Epithelial cell of prostate (primary cell): ENCODE measurements at regions not wholly inside any gene's neighbourhood (a gene's known extent, or its start where the extent isn't known, plus 50 kb on each side); places are given as distances from the start of the nearest gene placed in this dataset.

Experiments
- DNase-seq: peaks from one replicate; pipeline ENCODE4 v3.0.0-alpha.2; 2011; ENCODE audit warnings: low read depth, low spot score
- H3K27ac ChIP-seq: fragments of 450-650 bp; 2 replicates; pipeline ENCODE4 v1.5.1; 2017; ENCODE audit warnings: mild to moderate bottlenecking

DNA sequence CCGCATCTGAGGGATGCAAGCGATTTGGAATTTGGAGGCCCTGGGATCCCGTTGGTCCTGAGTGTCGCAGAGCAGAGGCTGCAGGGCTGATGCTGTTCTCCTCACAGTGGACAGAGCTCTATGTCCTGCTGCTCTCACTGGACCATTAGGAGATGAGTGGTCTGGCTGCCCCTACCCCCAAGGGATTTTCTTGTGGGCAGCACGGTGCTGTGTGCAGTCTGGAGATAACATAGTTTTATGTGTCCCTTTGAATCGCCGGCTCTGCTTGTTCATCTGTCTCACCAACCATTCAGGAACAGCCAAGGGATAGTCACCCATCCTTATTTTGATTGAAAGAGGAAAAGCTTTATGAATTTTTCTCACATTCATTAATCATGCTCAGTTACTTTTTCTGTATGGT is 49.9 kb downstream of the CHRM3 start:
- DNase-seq: no peak

DNA sequence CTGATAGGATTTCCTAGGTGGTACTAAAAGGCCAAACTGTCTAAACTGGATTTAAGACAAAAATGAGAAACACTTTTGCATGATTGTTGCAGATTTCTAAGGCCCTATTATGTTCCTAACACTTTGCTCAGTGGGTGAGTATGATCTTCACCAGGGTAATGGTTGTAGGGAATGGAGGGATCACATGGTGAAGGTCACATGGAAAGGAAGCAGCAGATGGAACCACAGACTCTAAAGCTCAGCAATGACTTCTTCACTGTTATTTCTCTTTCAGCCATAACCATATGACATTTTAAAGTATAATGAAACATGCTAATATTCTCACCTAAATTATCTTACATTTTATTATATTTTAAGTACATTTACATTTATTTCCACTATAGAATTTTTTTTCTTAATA is 51.5 kb downstream of the CHRM3 start:
- DNase-seq: no peak
- no peak overlapping the region for H3K27ac ChIP-seq

More for the DNA sequence above, 49.9 kb downstream of the CHRM3 start:
- H3K27ac ChIP-seq: no peak overlapping the region

GRCh38 chr1:239438891-239439290 is 52.5 kb downstream of the CHRM3 start:
- no peak for DNase-seq
- no peak overlapping the region for H3K27ac ChIP-seq

DNA sequence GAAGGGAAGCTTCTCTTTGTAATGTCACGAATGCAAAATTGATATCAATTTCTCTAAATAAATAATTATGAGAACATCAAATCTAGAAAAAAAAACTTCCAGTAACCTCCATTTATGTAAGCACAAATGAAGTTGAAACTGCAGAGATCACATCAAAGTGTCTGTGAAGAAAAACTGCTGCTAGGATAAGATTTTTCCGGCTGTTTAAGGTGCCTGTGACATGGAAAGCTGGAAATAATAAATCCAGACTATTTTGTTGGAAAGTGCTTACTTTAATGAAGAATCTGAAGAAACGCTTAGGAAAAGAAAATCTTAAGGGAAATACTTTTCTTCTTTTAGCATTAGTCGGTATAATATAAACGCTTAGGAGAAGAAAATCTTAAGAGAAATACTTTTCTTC is 57.0 kb downstream of the CHRM3 start:
- H3K27ac ChIP-seq: no peak overlapping the region
- no peak for DNase-seq

DNA sequence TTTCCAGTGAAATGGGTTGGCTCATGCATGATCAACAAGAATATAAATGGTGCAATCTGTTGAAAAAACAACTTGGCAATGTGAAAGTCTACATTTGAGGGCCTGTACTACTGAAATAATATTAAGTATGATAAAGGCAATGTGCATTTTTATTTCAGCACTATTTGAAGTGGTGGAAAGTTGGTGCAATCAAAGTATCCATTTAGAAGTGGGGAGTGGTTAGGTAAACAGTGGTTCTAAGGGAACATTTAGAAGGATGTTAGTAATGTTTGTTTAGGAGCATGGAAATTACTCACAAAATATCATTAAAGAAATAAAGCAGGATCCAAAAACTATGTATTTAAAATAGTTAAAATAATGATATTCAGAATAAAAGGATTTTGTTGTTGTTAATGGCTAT is 60.2 kb downstream of the CHRM3 start:
- no peak for DNase-seq
- no peak overlapping the region for H3K27ac ChIP-seq

- no peak for DNase-seq
- no peak overlapping the region for H3K27ac ChIP-seq
Measured at GRCh38 chr1:239448911-239449310, 62.5 kb downstream of the CHRM3 start.

DNA sequence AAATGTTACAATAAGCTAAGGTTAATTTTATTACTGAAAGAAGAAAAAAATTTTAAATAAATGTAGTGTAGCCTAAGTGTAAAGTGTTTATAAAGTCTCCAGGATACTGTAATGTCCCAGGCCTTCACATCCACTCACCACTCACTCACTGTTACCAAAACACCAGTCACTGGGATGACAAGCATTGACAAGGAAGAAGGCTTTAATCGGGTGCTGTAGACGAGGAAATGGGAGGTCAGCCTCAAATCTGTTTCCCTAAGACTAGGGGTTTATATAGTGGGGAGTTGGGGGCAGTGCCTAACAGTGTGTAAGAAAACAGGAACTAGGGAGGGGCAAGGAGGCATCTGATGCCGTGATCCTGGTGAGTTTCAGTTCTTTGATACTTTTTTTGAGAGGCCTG is 69.4 kb downstream of the CHRM3 start:
- H3K27ac ChIP-seq: no peak overlapping the region
- DNase-seq: no peak

DNA sequence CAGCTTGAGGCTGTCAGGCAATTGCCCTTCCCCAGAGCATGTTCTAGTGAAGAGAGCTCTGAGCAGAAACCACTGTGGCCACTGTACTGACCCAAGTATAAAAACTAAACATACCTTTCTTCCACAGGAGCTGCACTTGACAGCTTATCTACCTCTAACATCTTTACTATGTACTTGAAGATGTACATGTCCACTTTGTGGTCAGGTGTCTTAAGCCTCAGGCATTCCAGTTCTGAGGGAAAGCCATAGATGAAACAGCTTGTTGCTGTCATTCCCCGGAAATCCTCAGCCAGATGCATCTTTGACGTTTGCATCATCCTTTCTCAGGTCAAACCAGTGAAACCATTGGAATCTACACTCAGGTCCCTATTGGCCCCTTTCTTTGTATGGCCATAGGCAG is 70.4 kb downstream of the CHRM3 start:
- no peak overlapping the region for H3K27ac ChIP-seq
- no peak for DNase-seq

GRCh38 chr1:239457491-239458143 is 71.2 kb downstream of the CHRM3 start:
- DNase-seq: no peak

DNA sequence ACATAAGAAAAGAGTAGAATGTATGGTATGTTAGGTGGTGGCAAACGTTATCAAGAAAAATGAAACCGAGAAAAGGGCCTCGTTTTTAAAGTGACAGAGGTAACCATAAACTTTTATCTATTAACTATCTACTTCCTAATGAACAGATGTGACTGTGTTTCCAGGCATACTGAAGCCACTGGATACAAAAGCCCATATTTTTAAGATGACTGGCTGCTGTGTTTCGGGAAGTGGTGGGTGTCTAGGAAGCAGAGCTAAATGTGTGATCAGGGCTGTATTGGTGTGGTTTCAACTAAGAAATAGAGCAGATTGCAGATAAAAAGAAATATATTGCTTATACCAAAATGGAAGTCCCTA is 71.8 kb downstream of the CHRM3 start:
- no peak for DNase-seq
- H3K27ac ChIP-seq: no peak overlapping the region

More at GRCh38 chr1:239457491-239458143, 71.2 kb downstream of the CHRM3 start:
- no peak overlapping the region for H3K27ac ChIP-seq

DNA sequence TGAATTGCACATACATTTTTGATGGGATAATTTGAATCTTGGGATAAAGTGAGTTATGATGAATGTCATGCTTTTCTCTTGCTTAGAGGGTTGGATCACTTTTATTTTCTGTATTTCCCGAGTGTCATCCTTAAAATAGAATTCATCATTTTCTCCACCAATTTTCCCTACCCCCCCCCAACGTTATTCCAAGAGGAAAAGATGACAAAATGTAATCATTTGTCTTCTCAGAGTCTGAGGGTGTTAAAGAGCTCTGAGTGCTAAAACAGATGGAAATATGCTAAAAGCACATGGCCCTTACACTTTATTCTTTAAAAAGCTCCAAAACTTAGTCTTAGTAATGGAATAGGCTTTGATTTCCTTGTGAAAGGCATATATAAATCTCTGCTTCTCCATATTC is 81.4 kb downstream of the CHRM3 start:
- DNase-seq: no peak

DNA sequence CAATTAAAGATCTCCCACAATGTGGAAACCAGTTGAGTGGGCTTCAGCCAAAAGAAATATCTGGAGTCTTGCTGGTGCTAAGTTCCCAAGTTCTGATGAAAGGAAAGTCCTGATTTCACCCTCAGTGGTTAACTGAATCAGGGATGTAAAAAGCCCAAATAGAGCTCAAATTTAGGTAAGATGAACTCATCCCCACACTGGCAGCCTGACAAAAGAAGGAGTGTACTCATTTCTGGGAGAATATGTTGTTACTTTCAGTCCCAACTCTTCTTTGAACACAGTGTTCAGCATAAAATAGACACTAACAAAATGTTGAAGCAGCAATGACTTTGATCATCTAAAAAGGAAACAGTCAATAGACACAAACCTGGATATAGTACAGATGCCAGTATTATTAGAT is 91.7 kb downstream of the CHRM3 start:
- no peak overlapping the region for H3K27ac ChIP-seq
- no peak for DNase-seq

More for the DNA sequence above, 81.4 kb downstream of the CHRM3 start:
- H3K27ac ChIP-seq: no peak overlapping the region

GRCh38 chr1:239483391-239483790 is 97.0 kb downstream of the CHRM3 start:
- H3K27ac ChIP-seq: no peak overlapping the region
- no peak for DNase-seq

GRCh38 chr1:239493811-239494414 is 107.5 kb downstream of the CHRM3 start:
- H3K27ac ChIP-seq: no peak overlapping the region
- DNase-seq: no peak

- no peak overlapping the region for H3K27ac ChIP-seq
- no peak for DNase-seq
Measured at GRCh38 chr1:239505094-239505493, 118.7 kb downstream of the CHRM3 start.

GRCh38 chr1:239507826-239508225 is 121.5 kb downstream of the CHRM3 start:
- DNase-seq: no peak
- H3K27ac ChIP-seq: no peak overlapping the region

GRCh38 chr1:239511875-239512274 is 125.5 kb downstream of the CHRM3 start:
- DNase-seq: no peak
- no peak overlapping the region for H3K27ac ChIP-seq

GRCh38 chr1:239516579-239516978 is 130.2 kb downstream of the CHRM3 start:
- H3K27ac ChIP-seq: no peak overlapping the region
- DNase-seq: no peak

- DNase-seq: no peak
- H3K27ac ChIP-seq: no peak overlapping the region
Measured at GRCh38 chr1:239526391-239526790, 140.0 kb downstream of the CHRM3 start.

GRCh38 chr1:239527051-239527693 is 140.8 kb downstream of the CHRM3 start:
- no peak overlapping the region for H3K27ac ChIP-seq
- DNase-seq: no peak

DNA sequence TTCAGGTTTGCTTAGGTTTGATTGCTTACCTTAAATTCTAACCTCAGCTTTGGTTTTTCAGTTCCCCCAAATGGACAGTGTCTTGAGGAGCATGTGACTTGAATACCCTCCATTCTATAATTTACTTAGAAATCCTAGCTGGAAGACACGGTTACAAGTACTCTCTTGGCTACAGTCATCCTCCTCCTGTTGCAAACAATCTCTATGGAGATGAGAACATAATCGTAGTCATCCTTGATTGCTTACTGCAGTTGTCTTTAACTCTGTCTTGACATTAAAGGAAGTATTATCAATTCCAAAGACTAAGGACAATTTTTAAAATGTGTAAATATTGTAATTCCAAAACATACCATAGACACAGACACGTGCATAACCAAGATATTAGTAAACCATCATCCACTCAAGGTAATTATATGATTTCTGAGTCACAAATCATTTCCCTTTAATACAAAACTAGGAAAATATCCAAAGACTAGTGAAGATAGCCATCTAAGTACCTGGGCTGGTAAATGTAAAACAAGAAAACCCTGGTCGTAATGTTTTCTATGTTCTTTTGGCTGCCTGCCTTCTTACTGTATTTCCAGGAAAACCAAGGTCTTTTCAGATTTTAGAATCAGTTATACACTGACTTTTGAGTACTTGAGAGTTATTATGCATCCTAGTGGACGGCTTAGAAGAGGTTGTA is 149.9 kb downstream of the CHRM3 start:
- DNase-seq: no peak
- H3K27ac ChIP-seq: no peak overlapping the region
